ENCODE measurements at regions not wholly inside any gene's neighbourhood (a gene's known extent, or its start where the extent isn't known, plus 50 kb on each side); places are given as distances from the start of the nearest gene placed in this dataset.

GRCh38 chr9:91071184-91071990 lies 269.8 kb downstream of the SYK start:
- ATAC-seq (peak; percentile 42), DNase-seq (ENCODE audit: low read depth, low spot score) (no peak)
- no peaks in the 10 kb centered on the region for H3K27me3 ChIP-seq (ENCODE audit: control insufficient read depth, insufficient read depth, low read length)
- TF ChIP-seq REST (IDR thresholded peaks at IDR 0.05; ENCODE audit: insufficient read depth in 1 of 2, low read depth in 2 of 2, low read length in 1 of 2) (no peak), SIN3A (IDR thresholded peaks at IDR 0.05; ENCODE audit: borderline replicate concordance, insufficient read depth, low read depth, low read length) (no peak), POLR2AphosphoS5 (IDR thresholded peaks at IDR 0.05; ENCODE audit: low read depth, low read length) (no peak), TCF7L2 (IDR thresholded peaks at IDR 0.05; ENCODE audit: low read depth, low read length) (no peak), CTCF (IDR thresholded peaks at IDR 0.05) (no peak)
- H3K4me3 ChIP-seq (ENCODE audit: low read depth in 2 of 2, low read length in 2 of 2) = no peak overlapping the region
- no peaks in the 10 kb centered on the region for H3K36me3 ChIP-seq (ENCODE audit: control insufficient read depth, insufficient read depth, low read length)
- intact Hi-C loops (cut with micrococcal nuclease; ENCODE audit: unreplicated experiment) = no loop called here
- POLR2A ChIA-PET = no interaction called here
- H3K9me3 ChIP-seq (ENCODE audit: control insufficient read depth, insufficient read depth, low read depth, low read length) = no peaks in the 10 kb centered on the region
- CTCF ChIA-PET = no interaction called here
- H3K27ac ChIP-seq (ENCODE audit: low read length) = no peak overlapping the region
- in situ Hi-C loops (cut with HindIII; ENCODE audit: low pct_unique_long_range_greater_than_20kb, low sequenced_read_pairs) = no loop called here
- no TSS peak for BruUV-seq (replicated peaks)
- no peaks in the 10 kb centered on the region for H3K4me1 ChIP-seq (ENCODE audit: control insufficient read depth, insufficient read depth, low read length)

- in situ Hi-C loops (cut with HindIII; ENCODE audit: low pct_unique_long_range_greater_than_20kb, low sequenced_read_pairs) = no loop called here
- no peaks in the 10 kb centered on the region for H3K4me1 ChIP-seq (ENCODE audit: control insufficient read depth, insufficient read depth, low read length)
- ChIA-PET CTCF (no interaction called here), POLR2A (no interaction called here)
- DNase-seq (ENCODE audit: low read depth, low spot score) = no peak
- no peaks in the 10 kb centered on the region for H3K36me3 ChIP-seq (ENCODE audit: control insufficient read depth, insufficient read depth, low read length)
- ATAC-seq = no peak
- no TSS peak for BruUV-seq (replicated peaks)
- H3K9me3 ChIP-seq (ENCODE audit: control insufficient read depth, insufficient read depth, low read depth, low read length) = no peaks in the 10 kb centered on the region
- intact Hi-C loops (cut with micrococcal nuclease; ENCODE audit: unreplicated experiment) = no loop called here
- H3K4me3 ChIP-seq (ENCODE audit: low read depth in 2 of 2, low read length in 2 of 2) = no peak overlapping the region
- H3K27ac ChIP-seq (ENCODE audit: low read length) = no peak overlapping the region
- no peaks in the 10 kb centered on the region for H3K27me3 ChIP-seq (ENCODE audit: control insufficient read depth, insufficient read depth, low read length)
- TF ChIP-seq REST (IDR thresholded peaks at IDR 0.05; ENCODE audit: insufficient read depth in 1 of 2, low read depth in 2 of 2, low read length in 1 of 2) (no peak), TCF7L2 (IDR thresholded peaks at IDR 0.05; ENCODE audit: low read depth, low read length) (no peak), CTCF (IDR thresholded peaks at IDR 0.05) (no peak), SIN3A (IDR thresholded peaks at IDR 0.05; ENCODE audit: borderline replicate concordance, insufficient read depth, low read depth, low read length) (no peak), POLR2AphosphoS5 (IDR thresholded peaks at IDR 0.05; ENCODE audit: low read depth, low read length) (no peak)
Measured at GRCh38 chr9:91073049-91073810, 271.6 kb downstream of the SYK start.
